DOHH2 (cell line): ENCODE measurements at regions not wholly inside any gene's neighbourhood (a gene's known extent, or its start where the extent isn't known, plus 50 kb on each side); places are given as distances from the start of the nearest gene placed in this dataset.

Experiments used
- EZH2phosphoT487 ChIP-seq: fragments of 200-600 bp; sonication (generic); IDR thresholded peaks from 2 replicates; pipeline ENCODE4 v1.6.1; 2017; ENCODE audit warnings: borderline replicate concordance, mild to moderate bottlenecking, antibody characterized with exemption, low read length, moderate library complexity, mixed read lengths
- TF ChIP-seq, protein P1 (sequence below): fragments of 200-600 bp; sonication (generic); IDR thresholded peaks from one replicate; pipeline ENCODE4 v1.5.1; 2014; ENCODE audit warnings: antibody characterized with exemption, mild to moderate bottlenecking, low read depth, low read length; ENCODE audit not compliant: poor library complexity, severe bottlenecking

DNA sequence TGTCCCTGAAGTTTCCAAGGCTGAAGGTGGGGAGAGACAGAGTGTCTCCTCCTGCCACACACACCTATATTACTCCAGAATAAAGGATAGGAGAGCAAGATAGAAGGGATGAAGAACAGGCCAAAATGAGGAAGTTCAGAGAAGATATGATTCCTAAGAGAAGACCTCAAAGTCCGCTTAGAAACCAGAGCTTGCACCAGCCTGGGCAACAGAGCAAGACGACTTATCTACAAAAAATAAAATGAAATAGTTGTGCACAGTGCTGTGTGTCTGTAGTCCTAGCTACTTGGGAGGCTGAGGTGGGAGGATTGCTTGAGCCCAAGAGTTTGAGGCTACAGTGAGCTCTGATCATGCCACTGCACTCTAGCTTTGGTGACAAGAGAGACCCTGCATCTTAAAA lies 128.2 kb downstream of the HS3ST3B1 start:
- TF ChIP-seq, protein P1, sequence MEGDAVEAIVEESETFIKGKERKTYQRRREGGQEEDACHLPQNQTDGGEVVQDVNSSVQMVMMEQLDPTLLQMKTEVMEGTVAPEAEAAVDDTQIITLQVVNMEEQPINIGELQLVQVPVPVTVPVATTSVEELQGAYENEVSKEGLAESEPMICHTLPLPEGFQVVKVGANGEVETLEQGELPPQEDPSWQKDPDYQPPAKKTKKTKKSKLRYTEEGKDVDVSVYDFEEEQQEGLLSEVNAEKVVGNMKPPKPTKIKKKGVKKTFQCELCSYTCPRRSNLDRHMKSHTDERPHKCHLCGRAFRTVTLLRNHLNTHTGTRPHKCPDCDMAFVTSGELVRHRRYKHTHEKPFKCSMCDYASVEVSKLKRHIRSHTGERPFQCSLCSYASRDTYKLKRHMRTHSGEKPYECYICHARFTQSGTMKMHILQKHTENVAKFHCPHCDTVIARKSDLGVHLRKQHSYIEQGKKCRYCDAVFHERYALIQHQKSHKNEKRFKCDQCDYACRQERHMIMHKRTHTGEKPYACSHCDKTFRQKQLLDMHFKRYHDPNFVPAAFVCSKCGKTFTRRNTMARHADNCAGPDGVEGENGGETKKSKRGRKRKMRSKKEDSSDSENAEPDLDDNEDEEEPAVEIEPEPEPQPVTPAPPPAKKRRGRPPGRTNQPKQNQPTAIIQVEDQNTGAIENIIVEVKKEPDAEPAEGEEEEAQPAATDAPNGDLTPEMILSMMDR = no peak
- no peak for TF ChIP-seq EZH2phosphoT487
